K562 (cell line): ENCODE measurements at regions not wholly inside any gene's neighbourhood (a gene's known extent, or its start where the extent isn't known, plus 50 kb on each side); places are given as distances from the start of the nearest gene placed in this dataset.
A peak's percentile ranks its signal among the peaks of the same experiment; 100 is the strongest.

Experiments used
- ATAC-seq: fragments of 200-7000 bp; cut with Tn5 transposase; 3 replicates; pipeline ENCODE4 v1.9.1; 2020; ENCODE audit warnings: moderate library complexity
- BruUV-seq: library from RNA; stranded (reverse); fragments of 400-500 nt; replicated peaks from 2 replicates; lab custom pipeline; 2021; lab: Mats Ljungman, UMichigan
- CTCF ChIA-PET: fragments of 300-600 bp; formaldehyde crosslinking; extraction: SDS; loops from one replicate; lab custom pipeline; 2021; ENCODE audit warnings: low intra/inter-chr PET ratio; lab: Yijun Ruan, JAX
- POLR2A ChIA-PET: fragments of 300-600, 350-650 bp; sonication (Branson Sonifier 250); formaldehyde crosslinking; extraction: SDS; loops from one replicate; lab custom pipeline; 2021; ENCODE audit warnings: antibody characterized with exemption, inconsistent platforms; lab: Yijun Ruan, JAX
- DNase-seq, 4 experiments: peaks; one replicate each; pipeline versions ENCODE4 v3.0.0 to v3.0.0-alpha.2; 2011 to 2018; ENCODE audit warnings: low spot score in 3 of 4, mixed read lengths in 3 of 4; ENCODE audit errors: extremely low read depth in 1 of 4
- FAIRE-seq: peaks from 2 replicates; lab custom pipeline; 2011; peaks lifted over from hg19 to GRCh38; lab: Jason Lieb, UNC
- H2AFZ ChIP-seq: 2 replicates; pipeline ENCODE4 v1.6.0; 2011; ENCODE audit warnings: low read depth, low read length, control low read depth, inconsistent platforms
- H3K27ac ChIP-seq: fragments of 200-600 bp; 3 replicates; pipeline ENCODE4 v1.8.0; 2011; ENCODE audit warnings: low read depth, mild to moderate bottlenecking, control low read depth, inconsistent platforms, low read length, moderate library complexity, mixed read lengths; ENCODE audit errors: extremely low read depth
- H3K27me3 ChIP-seq, 2 experiments: fragments of 300-600 bp in 1 of 2; 2 replicates in 1 of 2; 3 replicates in 1 of 2; pipeline versions ENCODE4 v1.6.0 to v1.8.0; 2011; ENCODE audit warnings: inconsistent platforms in 2 of 2, low read length in 2 of 2, mild to moderate bottlenecking in 1 of 2, mixed read lengths in 1 of 2, moderate library complexity in 1 of 2; ENCODE audit not compliant: control insufficient read depth in 2 of 2, insufficient read depth in 2 of 2
- H3K36me3 ChIP-seq: fragments of 300-600 bp; 3 replicates; pipeline ENCODE4 v1.8.0; 2011; ENCODE audit warnings: mild to moderate bottlenecking, low read length, inconsistent platforms; ENCODE audit not compliant: control insufficient read depth, insufficient read depth
- H3K4me1 ChIP-seq, 2 experiments: fragments of 200-600 bp in 1 of 2; replicated peaks in 1 of 2; 2 replicates in 1 of 2; 3 replicates in 1 of 2; pipeline versions ENCODE4 v1.5.1 to v1.8.0; 2011; ENCODE audit warnings: inconsistent platforms in 2 of 2, low read length in 2 of 2, mild to moderate bottlenecking in 1 of 2, mixed read lengths in 1 of 2, moderate library complexity in 1 of 2; ENCODE audit not compliant: control insufficient read depth in 2 of 2, insufficient read depth in 2 of 2
- H3K4me2 ChIP-seq: 2 replicates; pipeline ENCODE4 v1.6.1; 2011; ENCODE audit warnings: low read length, control low read depth, inconsistent platforms, mixed read lengths; ENCODE audit not compliant: insufficient read depth
- H3K4me3 ChIP-seq: fragments of 200-600 bp; sonication (generic), shearing (Covaris generic); 2 replicates; pipeline ENCODE4 v1.5.1; 2016; ENCODE audit warnings: control low read depth, inconsistent platforms
- H3K79me2 ChIP-seq: fragments of 200-600 bp; 3 replicates; pipeline ENCODE4 v1.8.0; 2011; ENCODE audit warnings: low read length, inconsistent platforms; ENCODE audit not compliant: control insufficient read depth, insufficient read depth
- H3K9ac ChIP-seq, 2 experiments: 2 replicates each; pipeline versions ENCODE4 v1.6.0 to v1.6.1; 2011; ENCODE audit warnings: low read depth in 2 of 2, low read length in 2 of 2, control low read depth in 1 of 2, inconsistent platforms in 1 of 2, mild to moderate bottlenecking in 1 of 2, mixed read lengths in 1 of 2; ENCODE audit not compliant: insufficient read depth in 1 of 2
- H3K9me1 ChIP-seq: one replicate; pipeline ENCODE4 v1.6.0; 2011; ENCODE audit warnings: inconsistent platforms, mild to moderate bottlenecking, low read length, moderate library complexity; ENCODE audit not compliant: control insufficient read depth, insufficient read depth
- H3K9me3 ChIP-seq: replicated peaks from 2 replicates; pipeline ENCODE4 v1.5.1; 2011; ENCODE audit warnings: low read depth, low read length, inconsistent platforms; ENCODE audit not compliant: control insufficient read depth, insufficient read depth
- H4K20me1 ChIP-seq: replicated peaks from 2 replicates; pipeline ENCODE4 v1.6.1; 2011; ENCODE audit warnings: low read length, inconsistent platforms, mixed read lengths; ENCODE audit not compliant: control insufficient read depth, insufficient read depth
- BRD4 ChIP-seq: fragments of 200-600 bp; sonication (generic); IDR thresholded peaks from 2 replicates; pipeline ENCODE4 v1.6.1; 2017; ENCODE audit warnings: inconsistent platforms
- BRF1 ChIP-seq: IDR thresholded peaks from 3 replicates; pipeline ENCODE4 v1.6.1; 2011; ENCODE audit warnings: borderline replicate concordance, mild to moderate bottlenecking; ENCODE audit not compliant: insufficient read length; ENCODE audit errors: extremely low read depth
- CEBPB ChIP-seq: fragments of 450-650 bp; IDR thresholded peaks from 2 replicates; pipeline ENCODE4 v1.6.1; 2016; ENCODE audit warnings: missing genetic modification characterization, missing compliant biosample characterization
- GABPB2 ChIP-seq: fragments of 250-450 bp; sonication (Bioruptor Pico); conservative IDR thresholded peaks from 2 replicates; pipeline ENCODE4 v1.5.1; 2021; ENCODE audit warnings: mild to moderate bottlenecking
- RAD21 ChIP-seq, 2 experiments: fragments of 250-450 bp in 1 of 2; fragments of 450-650 bp in 1 of 2; sonication (Bioruptor Pico) in 1 of 2; formaldehyde crosslinking in 1 of 2; IDR thresholded peaks in 1 of 2; conservative IDR thresholded peaks in 1 of 2; 2 replicates each; pipeline versions ENCODE4 v1.4.0 to v1.8.0; 2020 to 2022; ENCODE audit warnings: mild to moderate bottlenecking in 2 of 2, moderate library complexity in 1 of 2
- RFX1 ChIP-seq: fragments of 450-650 bp; IDR thresholded peaks from 2 replicates; pipeline ENCODE4 v1.6.1; 2016; ENCODE audit warnings: mild to moderate bottlenecking, moderate library complexity
- WGBS: fragments of 100-300 bp; shearing (Covaris generic); methylation state at CpG from one replicate; pipeline ENCODE4 v1.1.6; 2016; ENCODE audit warnings: low coverage, mixed read lengths; ENCODE audit not compliant: insufficient coverage; ENCODE audit errors: missing lambda C conversion rate; 5-methylcytosine and 5-hydroxymethylcytosine counted together
- in situ Hi-C: fragments of 300-500 bp; cut with MboI; formaldehyde crosslinking; loops from 4 replicates; pipeline ENCODE4 v1.15.0; 2018; ENCODE audit warnings: inconsistent platforms, mixed read lengths
- intact Hi-C: fragments of 100-400 bp; cut with micrococcal nuclease; formaldehyde crosslinking; loops from 2 replicates; pipeline ENCODE4 v1.14.2; 2022
- TF ChIP-seq, protein P1 (sequence below): fragments of 450-650 bp; formaldehyde crosslinking; IDR thresholded peaks from 2 replicates; pipeline ENCODE4 v1.4.0; 2020; ENCODE audit warnings: mild to moderate bottlenecking

DNA sequence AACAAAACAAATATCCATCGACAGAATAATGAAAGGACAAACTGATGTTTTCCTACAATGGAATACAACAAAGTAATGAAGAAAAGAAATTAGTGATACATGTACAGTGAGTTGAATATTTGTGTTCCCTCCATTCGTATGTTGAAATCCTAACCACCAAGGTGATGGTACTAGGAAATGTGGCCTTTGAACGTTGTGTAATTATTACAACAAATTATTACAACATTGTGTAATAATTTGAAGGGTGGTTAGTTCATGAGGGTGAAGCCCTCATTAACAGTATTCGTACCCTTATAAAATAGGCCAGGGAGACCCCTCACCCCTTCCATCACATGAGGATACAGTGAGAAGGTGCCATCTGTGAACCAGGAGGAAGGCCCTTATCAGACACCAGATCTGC lies 339.4 kb downstream of the BMP2 start:
- Histone ChIP-seq H3K9me1 (no peaks in the 10 kb centered on the region), H3K9ac (no peak overlapping the region), H3K36me3 (no peaks in the 10 kb centered on the region), H3K27me3 (no peaks in the 10 kb centered on the region), H4K20me1 (no peaks in the 10 kb centered on the region), H3K4me2 (no peak overlapping the region), H3K27ac (no peak overlapping the region), H3K4me3 (no peak overlapping the region), H3K9me3 (no peaks in the 10 kb centered on the region), H3K79me2 (no peaks in the 10 kb centered on the region), H2AFZ (no peak overlapping the region), H3K4me1 (no peaks in the 10 kb centered on the region)
- no TSS peak for BruUV-seq
- intact Hi-C loops (no loop called here), in situ Hi-C loops (no loop called here)
- DNase-seq (no peak), FAIRE-seq (no peak), ATAC-seq (no peak)
- CTCF ChIA-PET: no interaction called here
- WGBS: 3% methylated on average over 4 of the region's 4 CpGs
- TF ChIP-seq GABPB2: no peak
- TF ChIP-seq CEBPB (tag): 0 out of 2 replicates have a peak, but pooled peaks have one; percentile 9
- POLR2A ChIA-PET: no interaction called here

DNA sequence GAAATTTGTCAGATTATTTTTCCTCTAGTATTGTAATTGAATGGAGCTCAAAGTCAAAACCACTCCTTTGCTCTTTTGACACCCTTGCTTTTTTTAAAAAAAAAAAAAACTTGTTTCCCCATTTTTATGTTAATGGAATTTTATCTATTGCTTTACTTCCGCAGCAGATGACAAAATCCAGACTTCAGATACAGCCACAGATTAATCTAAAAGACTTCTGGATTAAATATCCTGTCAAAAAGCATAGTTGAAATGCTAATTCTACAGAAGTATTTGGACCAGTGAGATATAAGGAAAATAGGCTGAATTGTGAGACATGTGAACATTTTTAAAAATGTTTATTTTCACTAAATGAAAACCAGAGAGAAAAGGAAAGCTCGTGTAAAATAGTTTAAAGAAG lies 341.4 kb downstream of the BMP2 start:
- Histone ChIP-seq H3K4me2 (no peak overlapping the region), H3K9me3 (no peaks in the 10 kb centered on the region), H3K4me1 (no peaks in the 10 kb centered on the region), H4K20me1 (no peaks in the 10 kb centered on the region), H3K4me3 (no peak overlapping the region), H3K9me1 (no peaks in the 10 kb centered on the region), H3K27ac (no peak overlapping the region)
- POLR2A ChIA-PET: no interaction called here
- no TSS peak for BruUV-seq
- WGBS: 0% methylated on average over 2 of the region's 2 CpGs
- no peak for TF ChIP-seq BRD4
- TF ChIP-seq BRF1: no peak
- TF ChIP-seq RAD21 (CRISPR knock-in tag; conservative IDR thresholded peaks at IDR 0.05 in 1 of 2, IDR thresholded peaks at IDR 0.05 in 1 of 2): no peak
- no peak for TF ChIP-seq RFX1
- TF ChIP-seq, protein P1, sequence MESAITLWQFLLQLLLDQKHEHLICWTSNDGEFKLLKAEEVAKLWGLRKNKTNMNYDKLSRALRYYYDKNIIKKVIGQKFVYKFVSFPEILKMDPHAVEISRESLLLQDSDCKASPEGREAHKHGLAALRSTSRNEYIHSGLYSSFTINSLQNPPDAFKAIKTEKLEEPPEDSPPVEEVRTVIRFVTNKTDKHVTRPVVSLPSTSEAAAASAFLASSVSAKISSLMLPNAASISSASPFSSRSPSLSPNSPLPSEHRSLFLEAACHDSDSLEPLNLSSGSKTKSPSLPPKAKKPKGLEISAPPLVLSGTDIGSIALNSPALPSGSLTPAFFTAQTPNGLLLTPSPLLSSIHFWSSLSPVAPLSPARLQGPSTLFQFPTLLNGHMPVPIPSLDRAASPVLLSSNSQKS (CRISPR knock-in tag): no peak
- TF ChIP-seq, all 486 proteins: peak for 0
- no peak for ATAC-seq
- Histone ChIP-seq H3K27me3 (no peaks in the 10 kb centered on the region), H3K79me2 (no peaks in the 10 kb centered on the region), H2AFZ (no peak overlapping the region), H3K36me3 (no peaks in the 10 kb centered on the region), H3K9ac (no peak overlapping the region)
- in situ Hi-C loops: no loop called here
- DNase-seq: no peak
- CTCF ChIA-PET: no interaction called here
- intact Hi-C loops: no loop called here
- no peak for FAIRE-seq
